K562 (cell line): ENCODE measurements at regions not wholly inside any gene's neighbourhood (a gene's known extent, or its start where the extent isn't known, plus 50 kb on each side); places are given as distances from the start of the nearest gene placed in this dataset.

Experiments
- ADNP ChIP-seq: fragments of 200-800 bp; sonication (Bioruptor generic); IDR thresholded peaks from 2 replicates; pipeline ENCODE4 v1.6.1; 2016; ENCODE audit warnings: missing genetic modification characterization, missing compliant biosample characterization
- CTCF ChIP-seq, 3 experiments: IDR thresholded peaks in 2 of 3; conservative IDR thresholded peaks in 1 of 3; 2 replicates each; pipeline ENCODE4 v1.5.1; 2011 to 2012; ENCODE audit warnings: low read length in 3 of 3, mild to moderate bottlenecking in 3 of 3, control low read depth in 2 of 3, improper control_type of control experiment in 1 of 3, inconsistent platforms in 1 of 3, low read depth in 1 of 3, mixed read lengths in 1 of 3, moderate library complexity in 1 of 3; ENCODE audit not compliant: insufficient read depth in 2 of 3
- HIVEP1 ChIP-seq: fragments of 250-450 bp; sonication (Bioruptor Pico); IDR thresholded peaks from 2 replicates; pipeline ENCODE4 v1.4.0; 2020; ENCODE audit warnings: mild to moderate bottlenecking

- TF ChIP-seq ADNP (tag) (no peak), CTCF (IDR thresholded peaks at IDR 0.05 in 2 of 3, conservative IDR thresholded peaks at IDR 0.05 in 1 of 3; ENCODE audit: insufficient read depth in 2 of 3, low read depth in 1 of 3, low read length in 3 of 3) (no peak), HIVEP1 (CRISPR knock-in tag) (no peak)
Measured at GRCh38 chr2:148578493-148578884, 66.1 kb upstream of the EPC2 start.
